SK-N-MC (cell line): ENCODE measurements at regions not wholly inside any gene's neighbourhood (a gene's known extent, or its start where the extent isn't known, plus 50 kb on each side); places are given as distances from the start of the nearest gene placed in this dataset.
A peak's percentile ranks its signal among the peaks of the same experiment; 100 is the strongest.
"Not testable (repeated sequence)": the region's sequence is repeated elsewhere in the genome, so short reads cannot be mapped to it uniquely, and the experiment has no call there.

Experiments used
- DNase-seq: peaks from one replicate; pipeline ENCODE4 v3.0.0-alpha.2; 2011; ENCODE audit warnings: low read depth, low spot score
- H3K27ac ChIP-seq: fragments of 200-600 bp; sonication (generic); 2 replicates; pipeline ENCODE4 v1.5.1; 2016; ENCODE audit warnings: mixed run types
- H3K36me3 ChIP-seq: fragments of 200-600 bp; sonication (generic); 2 replicates; pipeline ENCODE4 v1.6.1; 2017; ENCODE audit warnings: antibody characterized with exemption, low read length, mixed read lengths; ENCODE audit not compliant: insufficient read depth
- H3K4me3 ChIP-seq: fragments of 200-600 bp; sonication (generic); 2 replicates; pipeline ENCODE4 v1.5.1; 2016
- H3K9ac ChIP-seq: fragments of 200-600 bp; sonication (generic); 2 replicates; pipeline ENCODE4 v1.8.0; 2017; ENCODE audit warnings: mixed run types, mixed read lengths; ENCODE audit not compliant: insufficient read length
- H3K9me3 ChIP-seq: fragments of 200-600 bp; sonication (generic); 2 replicates; pipeline ENCODE4 v1.6.1; 2017; ENCODE audit warnings: low read depth, mild to moderate bottlenecking, antibody characterized with exemption, low read length, moderate library complexity, mixed read lengths
- EZH2 ChIP-seq: fragments of 200-600 bp; sonication (generic); IDR thresholded peaks from one replicate; pipeline ENCODE4 v1.6.1; 2017; ENCODE audit warnings: antibody characterized with exemption
- FOXP2 ChIP-seq: optimal IDR thresholded peaks from 2 replicates; pipeline ENCODE3; 2011; ENCODE audit warnings: mild to moderate bottlenecking, moderate library complexity; ENCODE audit not compliant: insufficient read depth; ENCODE audit errors: extremely low read length, control extremely low read depth
- POLR2AphosphoS5 ChIP-seq: IDR thresholded peaks from 2 replicates; pipeline ENCODE4 v1.6.1; 2012; ENCODE audit warnings: mild to moderate bottlenecking, low read depth, low read length, borderline replicate concordance

DNA sequence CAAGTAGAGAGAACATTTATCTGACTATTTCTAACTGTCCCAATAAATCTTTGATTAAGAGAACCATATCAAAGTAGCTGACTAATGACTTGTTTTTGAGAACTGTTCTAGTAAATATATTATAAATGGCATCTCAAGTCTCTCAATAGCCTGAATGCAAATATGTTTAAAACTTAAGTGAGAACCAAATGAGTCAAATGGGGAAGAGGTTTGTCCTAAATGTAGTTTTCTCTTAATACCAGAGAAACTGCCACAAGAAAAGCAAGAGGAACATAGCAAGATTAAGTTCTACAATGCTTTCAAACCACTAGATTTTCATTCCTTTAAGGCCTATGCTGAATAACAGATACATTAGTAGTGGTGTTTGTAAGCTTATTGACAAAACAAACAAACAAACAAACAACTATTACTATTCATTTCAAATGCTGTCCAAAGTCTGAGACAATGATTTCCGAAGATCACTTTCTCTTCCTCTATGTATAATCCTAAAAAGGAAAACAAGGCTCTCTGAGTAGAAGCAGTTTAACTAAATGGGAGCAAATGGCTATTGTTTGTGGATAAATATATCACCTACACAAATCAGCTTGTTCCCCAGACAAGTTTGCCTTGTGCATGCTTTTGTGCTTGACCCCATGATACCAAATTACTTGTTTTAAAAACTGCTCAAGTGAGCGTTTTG lies 408.4 kb upstream of the EMCN start:
- DNase-seq, result no peak
- no peaks in the 10 kb centered on the region for H3K36me3 ChIP-seq
- no peak overlapping the region for H3K9ac ChIP-seq
- H3K27ac ChIP-seq, result no peak overlapping the region
- TF ChIP-seq POLR2AphosphoS5 (no peak), FOXP2 (no peak), EZH2 (no peak)
- H3K9me3 ChIP-seq, result no peaks in the 10 kb centered on the region
- no peak overlapping the region for H3K4me3 ChIP-seq

DNA sequence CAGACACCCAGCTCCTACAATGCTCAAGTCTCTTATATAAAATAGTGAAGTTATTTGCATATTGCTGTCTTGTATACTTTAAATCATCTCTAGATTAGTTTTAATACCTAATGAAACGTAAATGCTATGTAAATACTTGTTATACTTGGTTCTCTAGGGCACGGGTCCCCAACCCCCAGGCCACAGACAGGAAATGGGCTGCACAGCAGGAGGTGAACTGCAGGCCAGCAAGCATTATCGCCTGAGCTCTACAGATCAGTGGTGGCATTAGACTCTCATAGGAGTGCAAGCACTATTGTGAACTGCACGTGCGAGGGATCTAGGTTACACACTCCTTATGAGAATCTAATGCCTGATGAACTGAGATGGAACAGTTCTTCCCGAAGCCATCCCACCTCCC lies 395.9 kb upstream of the EMCN start:
- TF ChIP-seq FOXP2, result no peak
- no peak for TF ChIP-seq EZH2
- no peak for TF ChIP-seq POLR2AphosphoS5
- Histone ChIP-seq H3K9me3 (no peaks in the 10 kb centered on the region), H3K4me3 (no peak overlapping the region), H3K9ac (no peak overlapping the region), H3K36me3 (no peaks in the 10 kb centered on the region), H3K27ac (no peak overlapping the region)
- peak; percentile 30 for DNase-seq

DNA sequence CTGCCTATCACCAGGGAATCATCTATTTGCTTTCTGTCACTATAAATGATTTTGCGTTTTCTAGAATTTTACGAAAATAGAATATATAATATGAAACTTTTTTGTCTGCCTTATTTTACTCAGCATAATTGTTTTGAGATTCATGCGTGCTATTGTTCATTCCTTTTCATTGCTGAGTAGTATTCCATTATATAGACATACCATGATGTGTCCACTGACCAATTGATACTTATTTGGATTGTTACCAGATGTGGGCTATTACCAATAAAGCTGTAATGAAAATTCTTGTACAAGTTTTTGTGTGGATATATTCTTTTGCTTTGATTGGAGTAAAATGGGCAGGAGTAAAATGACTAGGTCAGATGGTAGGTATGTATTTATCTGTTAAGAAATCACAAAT lies 390.7 kb upstream of the EMCN start:
- Histone ChIP-seq H3K36me3 (no peaks in the 10 kb centered on the region), H3K27ac (no peak overlapping the region), H3K9ac (no peak overlapping the region), H3K4me3 (no peak overlapping the region), H3K9me3 (no peaks in the 10 kb centered on the region)
- TF ChIP-seq FOXP2 (no peak), EZH2 (no peak), POLR2AphosphoS5 (no peak)
- no peak for DNase-seq

DNA sequence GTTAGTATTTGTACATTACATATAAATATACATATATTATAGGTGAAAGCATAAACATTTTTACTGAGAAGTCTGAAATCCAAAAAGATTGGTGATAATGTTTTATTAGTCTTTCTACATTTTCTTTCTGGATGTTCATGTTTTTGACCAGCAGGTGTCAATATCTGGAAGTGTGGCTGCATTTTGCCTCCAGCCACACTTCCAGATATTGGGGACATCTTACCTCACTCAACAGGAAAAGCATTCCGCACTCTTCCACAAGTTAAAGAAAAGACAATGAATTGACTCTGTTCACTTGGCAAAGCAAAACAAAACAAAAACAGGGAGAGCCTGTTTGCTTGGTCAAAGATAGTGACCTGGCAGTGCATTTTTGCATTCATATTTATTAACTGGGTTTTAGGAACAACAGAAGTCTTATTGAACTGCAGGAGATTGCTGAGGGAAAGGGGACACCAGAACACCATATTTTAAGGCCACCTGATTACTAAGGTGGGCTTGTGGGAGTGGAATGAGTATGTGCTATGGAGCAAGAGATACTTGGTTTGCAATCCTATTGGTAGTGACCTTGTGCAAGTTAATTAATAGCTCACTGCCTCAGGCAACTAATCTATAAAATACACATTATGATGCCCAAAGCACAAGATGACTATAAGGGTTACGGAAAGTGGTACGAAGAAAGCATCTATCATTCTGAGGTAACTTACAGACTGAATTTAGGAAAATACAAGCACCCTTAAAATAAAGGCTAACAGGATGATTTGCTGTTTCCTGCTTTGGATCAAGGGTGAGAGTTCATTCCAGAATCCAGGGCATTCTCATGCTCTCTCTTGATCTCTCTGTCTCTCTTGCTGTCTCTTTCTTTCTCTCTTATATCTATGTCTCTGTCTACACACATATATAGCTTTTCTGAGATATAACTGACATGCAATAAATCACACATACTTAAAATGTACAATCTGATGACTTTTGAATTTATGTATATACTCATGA lies 389.9 kb upstream of the EMCN start:
- Histone ChIP-seq H3K4me3 (no peak overlapping the region), H3K27ac (no peak overlapping the region), H3K9me3 (no peaks in the 10 kb centered on the region), H3K9ac (no peak overlapping the region), H3K36me3 (no peaks in the 10 kb centered on the region)
- TF ChIP-seq POLR2AphosphoS5 (no peak), EZH2 (no peak), FOXP2 (no peak)
- DNase-seq, result no peak

DNA sequence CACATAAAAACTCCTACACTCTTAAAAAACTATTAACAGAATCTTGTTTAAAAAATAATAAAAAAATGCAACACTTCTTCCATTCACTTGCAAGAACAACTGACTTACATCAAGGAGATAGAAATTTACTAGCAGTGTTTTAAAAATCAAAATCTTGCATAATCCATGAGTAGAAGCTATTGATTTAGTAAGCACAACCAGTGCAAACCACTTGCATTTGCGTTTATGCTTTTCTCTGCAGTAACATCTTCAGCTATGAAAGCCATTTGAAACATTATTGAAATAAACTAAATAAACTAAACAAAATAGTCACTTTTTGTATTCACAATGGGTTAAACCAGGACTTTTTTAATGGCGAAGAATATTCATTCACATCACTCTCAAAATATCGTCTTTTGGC lies 389.2 kb upstream of the EMCN start:
- no peak overlapping the region for H3K9ac ChIP-seq
- TF ChIP-seq POLR2AphosphoS5 (no peak), EZH2 (no peak), FOXP2 (no peak)
- H3K27ac ChIP-seq, result no peak overlapping the region

DNA sequence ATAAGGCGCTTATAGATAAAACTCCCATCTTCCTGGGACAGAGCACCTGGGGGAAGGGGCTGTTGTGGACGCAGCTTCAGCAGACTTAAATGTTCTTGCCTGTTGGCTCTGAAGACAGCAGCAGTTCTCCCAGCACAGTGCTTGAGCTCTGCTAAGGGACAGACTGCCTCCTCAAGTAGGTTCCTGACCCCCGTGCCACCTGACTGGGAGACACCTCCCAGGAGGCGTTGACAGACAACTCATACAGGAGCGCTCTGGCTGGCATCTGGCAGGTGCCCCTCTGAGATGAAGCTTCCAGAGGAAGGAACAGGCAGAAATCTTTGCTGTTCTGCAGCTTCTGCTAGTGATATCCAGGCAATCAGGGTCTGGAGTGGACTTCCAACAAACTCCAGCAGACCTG lies 383.1 kb upstream of the EMCN start:
- H3K36me3 ChIP-seq, H3K27ac ChIP-seq, H3K9me3 ChIP-seq, H3K4me3 ChIP-seq, H3K9ac ChIP-seq, DNase-seq: not testable (repeated sequence)

More for the DNA sequence above, 389.2 kb upstream of the EMCN start:
- H3K4me3 ChIP-seq, result no peak overlapping the region
- H3K9me3 ChIP-seq, result no peaks in the 10 kb centered on the region
- no peaks in the 10 kb centered on the region for H3K36me3 ChIP-seq
- no peak for DNase-seq

DNA sequence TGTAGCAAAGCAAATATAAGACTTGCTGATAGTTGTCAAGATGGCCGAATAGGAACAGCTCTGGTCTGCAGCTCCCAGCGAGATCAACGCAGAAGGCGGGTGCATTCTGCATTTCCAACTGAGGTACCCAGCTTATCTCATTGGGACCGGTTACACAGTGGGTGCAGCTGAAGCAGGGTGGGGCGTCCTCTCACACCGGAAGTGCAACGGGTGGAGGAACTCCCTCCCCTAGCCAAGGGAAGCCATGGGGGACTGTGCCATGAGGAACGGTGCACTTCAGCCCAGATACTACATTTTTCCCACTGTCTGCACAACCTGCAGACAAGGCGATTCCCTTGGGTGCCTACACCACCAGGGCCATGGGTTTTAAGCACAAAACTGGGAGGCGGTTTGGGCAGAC lies 382.3 kb upstream of the EMCN start:
- TF ChIP-seq EZH2 (no peak), FOXP2 (no peak), POLR2AphosphoS5 (no peak)
- DNase-seq, result no peak
- H3K4me3 ChIP-seq, result no peak overlapping the region

DNA sequence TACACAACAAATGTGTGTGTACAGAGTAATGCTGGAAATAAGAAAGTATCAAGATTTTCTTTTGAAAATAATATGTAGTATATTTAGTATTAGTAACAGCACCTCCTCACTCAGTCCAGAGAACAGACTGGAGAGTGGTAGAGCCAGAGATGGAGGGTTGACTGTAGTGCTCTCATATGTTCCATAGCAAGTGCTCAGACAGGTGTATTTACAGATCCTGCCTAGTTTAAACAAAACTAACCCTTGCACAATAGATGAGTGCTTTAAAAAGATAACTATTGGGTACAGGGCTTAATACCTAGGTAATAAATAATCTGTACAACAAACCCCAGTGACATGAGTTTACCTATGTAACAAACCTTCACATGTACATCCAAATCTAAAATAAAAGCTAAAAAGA lies 381.0 kb upstream of the EMCN start:
- no peaks in the 10 kb centered on the region; the same call in 1 of the 2 replicates for H3K9me3 ChIP-seq
- no peak overlapping the region for H3K27ac ChIP-seq
- DNase-seq, result no peak
- H3K36me3 ChIP-seq, result no peaks in the 10 kb centered on the region
- TF ChIP-seq EZH2 (no peak), FOXP2 (no peak), POLR2AphosphoS5 (no peak)
- H3K4me3 ChIP-seq, result no peak overlapping the region
- no peak overlapping the region for H3K9ac ChIP-seq

More for the DNA sequence above, 382.3 kb upstream of the EMCN start:
- Histone ChIP-seq H3K9me3 (no peaks in the 10 kb centered on the region; the same call in 1 of the 2 replicates), H3K9ac (no peak overlapping the region), H3K36me3 (no peaks in the 10 kb centered on the region), H3K27ac (no peak overlapping the region)
